Caco-2 (cell line): ENCODE measurements at regions not wholly inside any gene's neighbourhood (a gene's known extent, or its start where the extent isn't known, plus 50 kb on each side); places are given as distances from the start of the nearest gene placed in this dataset. TPM values are rescaled to one million over a fixed set of nuclear protein-coding genes. Genes with fewer than 3 reads are reported as not detected.
A peak's percentile ranks its signal among the peaks of the same experiment; 100 is the strongest.

Experiments used
- BruUV-seq: library from RNA; stranded (reverse); fragments of 400-500 nt; replicated peaks from 2 replicates; lab custom pipeline; 2021; lab: Mats Ljungman, UMichigan
- CTCF ChIA-PET: fragments of 300-600 bp; sonication (Branson Sonifier 250); formaldehyde crosslinking; loops from one replicate; lab custom pipeline; 2022; ENCODE audit warnings: antibody characterized with exemption; lab: Charles Lee
- POLR2A ChIA-PET: fragments of 300-600 bp; sonication (Branson Sonifier 250); formaldehyde crosslinking; loops from one replicate; lab custom pipeline; 2022; ENCODE audit warnings: antibody characterized with exemption; lab: Charles Lee
- DNase-seq, 2 experiments: peaks; one replicate each; pipeline versions ENCODE4 v3.0.0 to v3.0.0-alpha.2; 2020 to 2022
- H3K27me3 ChIP-seq: replicated peaks from 2 replicates; pipeline ENCODE4 v1.6.0; 2011; ENCODE audit warnings: low read length; ENCODE audit not compliant: control insufficient read depth, insufficient read depth
- H3K36me3 ChIP-seq: 2 replicates; pipeline ENCODE4 v1.5.1; 2011; ENCODE audit warnings: low read length; ENCODE audit not compliant: control insufficient read depth, insufficient read depth
- H3K4me1 ChIP-seq: fragments of 250-450 bp; sonication (Bioruptor Pico); 2 replicates; pipeline ENCODE4 v1.5.1; 2020; ENCODE audit warnings: mild to moderate bottlenecking
- H3K4me3 ChIP-seq: 2 replicates; pipeline ENCODE4 v1.5.1; 2011; ENCODE audit warnings: low read depth, mild to moderate bottlenecking, control low read depth, low read length
- H3K9me3 ChIP-seq: fragments of 250-450 bp; sonication (Bioruptor Pico); 2 replicates; pipeline ENCODE4 v1.5.1; 2020; ENCODE audit warnings: mild to moderate bottlenecking, moderate library complexity
- H3K27ac Mint-ChIP-seq: one replicate; pipeline ENCODE4 v1.8.0; 2022; ENCODE audit warnings: mixed read lengths; ENCODE audit not compliant: unreplicated experiment
- H3K27me3 Mint-ChIP-seq: one replicate; pipeline ENCODE4 v1.8.0; 2022; ENCODE audit warnings: mixed read lengths; ENCODE audit not compliant: insufficient read depth, unreplicated experiment
- H3K36me3 Mint-ChIP-seq: one replicate; pipeline ENCODE4 v1.8.0; 2022; ENCODE audit warnings: mild to moderate bottlenecking, mixed read lengths; ENCODE audit not compliant: insufficient read depth, unreplicated experiment
- H3K4me1 Mint-ChIP-seq: one replicate; pipeline ENCODE4 v1.8.0; 2022; ENCODE audit warnings: low read depth, mixed read lengths; ENCODE audit not compliant: unreplicated experiment
- H3K4me3 Mint-ChIP-seq: one replicate; pipeline ENCODE4 v1.8.0; 2022; ENCODE audit warnings: mild to moderate bottlenecking, moderate library complexity, mixed read lengths; ENCODE audit not compliant: unreplicated experiment
- H3K9me3 Mint-ChIP-seq: one replicate; pipeline ENCODE4 v1.8.0; 2022; ENCODE audit warnings: mixed read lengths; ENCODE audit not compliant: unreplicated experiment
- intact Hi-C: fragments of 100-400 bp; cut with micrococcal nuclease; formaldehyde crosslinking; loops from one replicate; pipeline ENCODE4 v1.10.0; 2022; ENCODE audit not compliant: unreplicated experiment
- microRNA-seq: library from miRNA; unstranded; fragments of <30 nt; microRNA quantifications from one replicate; pipeline ENCODE4 v1.2.0, GENCODE V29; 2022
- TF ChIP-seq, protein P1 (sequence below), 2 experiments: fragments of 200-600 bp in 1 of 2; IDR thresholded peaks; 1 replicate in 1 of 2; 2 replicates in 1 of 2; pipeline versions ENCODE4 v1.5.1 to v1.8.0; 2011 to 2022; ENCODE audit warnings: antibody characterized with exemption in 1 of 2, control low read depth in 1 of 2, inconsistent platforms in 1 of 2, low read depth in 1 of 2, low read length in 1 of 2, mild to moderate bottlenecking in 1 of 2, moderate library complexity in 1 of 2; ENCODE audit not compliant: insufficient read depth in 1 of 2, severe bottlenecking in 1 of 2, unreplicated experiment in 1 of 2

DNA sequence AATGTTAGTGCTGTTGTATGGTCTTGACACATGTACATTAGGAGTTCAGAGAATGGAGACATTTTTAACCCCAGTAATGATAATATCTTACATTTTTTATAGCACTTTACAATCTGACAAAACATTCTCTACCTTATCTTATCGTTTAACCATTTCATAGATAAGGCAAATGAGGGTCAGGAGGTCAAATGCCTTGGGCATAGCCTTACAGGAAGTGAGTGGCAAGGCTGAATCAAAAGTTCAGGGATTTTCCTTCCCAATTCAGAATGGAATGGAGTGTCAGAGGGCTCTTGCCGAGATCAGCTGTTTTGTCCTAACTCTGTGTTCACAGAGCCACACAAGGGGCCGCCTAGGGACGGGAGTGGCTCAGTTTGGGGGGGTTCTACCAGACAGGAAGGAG, 57.6 kb upstream of the AK4 start:
- peak overlapping the region; percentile 73 for H3K27ac Mint-ChIP-seq
- H3K4me3 ChIP-seq = no peak overlapping the region
- POLR2A ChIA-PET = interaction anchor here (0.6 kb wide), 1 partner anchor 68 kb away, joined by 4 read pairs; no protein-coding TSS in a partner anchor
- no TSS peak for BruUV-seq
- no peaks in the 10 kb centered on the region for H3K36me3 Mint-ChIP-seq
- CTCF ChIA-PET = interaction anchor here (0.6 kb wide), 1 partner anchor 64 kb away, joined by 5 read pairs; no protein-coding TSS in a partner anchor
- DNase-seq = peak; percentile 73 to 77
- no peaks in the 10 kb centered on the region for H3K27me3 ChIP-seq
- TF ChIP-seq, protein P1, sequence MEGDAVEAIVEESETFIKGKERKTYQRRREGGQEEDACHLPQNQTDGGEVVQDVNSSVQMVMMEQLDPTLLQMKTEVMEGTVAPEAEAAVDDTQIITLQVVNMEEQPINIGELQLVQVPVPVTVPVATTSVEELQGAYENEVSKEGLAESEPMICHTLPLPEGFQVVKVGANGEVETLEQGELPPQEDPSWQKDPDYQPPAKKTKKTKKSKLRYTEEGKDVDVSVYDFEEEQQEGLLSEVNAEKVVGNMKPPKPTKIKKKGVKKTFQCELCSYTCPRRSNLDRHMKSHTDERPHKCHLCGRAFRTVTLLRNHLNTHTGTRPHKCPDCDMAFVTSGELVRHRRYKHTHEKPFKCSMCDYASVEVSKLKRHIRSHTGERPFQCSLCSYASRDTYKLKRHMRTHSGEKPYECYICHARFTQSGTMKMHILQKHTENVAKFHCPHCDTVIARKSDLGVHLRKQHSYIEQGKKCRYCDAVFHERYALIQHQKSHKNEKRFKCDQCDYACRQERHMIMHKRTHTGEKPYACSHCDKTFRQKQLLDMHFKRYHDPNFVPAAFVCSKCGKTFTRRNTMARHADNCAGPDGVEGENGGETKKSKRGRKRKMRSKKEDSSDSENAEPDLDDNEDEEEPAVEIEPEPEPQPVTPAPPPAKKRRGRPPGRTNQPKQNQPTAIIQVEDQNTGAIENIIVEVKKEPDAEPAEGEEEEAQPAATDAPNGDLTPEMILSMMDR (IDR thresholded peaks at IDR 0.05; ENCODE audit: insufficient read depth in 1 of 2, low read depth in 1 of 2, low read length in 1 of 2, severe bottlenecking in 1 of 2, unreplicated experiment in 1 of 2) = no peak
- H3K27me3 Mint-ChIP-seq = no peaks in the 10 kb centered on the region
- peak overlapping the region; percentile 17 for H3K4me3 Mint-ChIP-seq
- H3K4me1 Mint-ChIP-seq = peaks cover 17% of the 10 kb centered on the region
- H3K36me3 ChIP-seq = no peaks in the 10 kb centered on the region
- intact Hi-C loops = no loop called here
- H3K9me3 Mint-ChIP-seq = no peaks in the 10 kb centered on the region
- no peaks in the 10 kb centered on the region for H3K9me3 ChIP-seq
- H3K4me1 ChIP-seq = peaks cover 19% of the 10 kb centered on the region

DNA sequence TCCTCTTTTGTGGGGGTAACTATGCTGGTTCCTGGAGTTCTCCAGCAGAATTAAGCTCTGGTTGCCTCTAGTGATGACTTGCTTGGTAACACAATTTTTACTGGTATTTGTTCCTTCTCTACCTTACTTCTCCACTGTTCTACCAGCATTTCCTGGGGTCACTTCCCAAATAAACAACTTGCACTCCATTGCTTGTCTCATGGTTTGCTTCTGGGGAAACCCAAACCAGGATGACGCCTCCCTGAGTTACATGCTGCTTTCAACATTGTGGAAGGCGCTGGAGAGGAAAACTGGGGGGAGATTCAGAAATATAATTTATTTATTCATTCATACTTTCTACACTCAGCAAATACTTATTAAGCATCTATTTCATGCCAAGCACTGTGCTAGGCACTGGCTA, 55.3 kb upstream of the AK4 start:
- intact Hi-C loops = no loop called here
- CTCF ChIA-PET = no interaction called here
- H3K4me1 Mint-ChIP-seq = peaks cover 17% of the 10 kb centered on the region

DNA sequence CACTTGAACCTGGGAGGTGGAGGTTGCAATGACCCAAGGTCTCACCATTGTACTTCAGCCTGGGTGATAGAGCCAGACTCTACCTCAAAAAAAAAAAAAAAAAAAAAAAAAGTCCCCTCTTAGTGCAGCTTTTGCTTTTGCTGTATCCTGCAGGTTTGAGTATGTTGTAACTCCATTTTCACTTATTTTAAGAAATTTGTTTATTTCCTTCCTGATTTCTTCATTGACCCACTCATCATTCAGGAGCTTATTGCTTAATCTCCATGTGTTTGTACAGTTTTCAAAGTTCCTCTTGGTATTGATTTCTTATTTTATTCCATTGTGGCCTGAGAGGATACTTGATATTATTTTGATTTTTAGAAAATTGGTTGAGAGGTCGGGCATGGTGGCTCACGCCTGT, 50.9 kb upstream of the AK4 start:
- intact Hi-C loops = no loop called here
- H3K9me3 ChIP-seq = no peaks in the 10 kb centered on the region
- TF ChIP-seq, protein P1 (IDR thresholded peaks at IDR 0.05; ENCODE audit: insufficient read depth in 1 of 2, low read depth in 1 of 2, low read length in 1 of 2, severe bottlenecking in 1 of 2, unreplicated experiment in 1 of 2) = no peak
- peaks cover 2% of the 10 kb centered on the region for H3K4me1 Mint-ChIP-seq
- ChIA-PET POLR2A (no interaction called here), CTCF (no interaction called here)
- H3K4me3 Mint-ChIP-seq = no peak overlapping the region
- no peaks in the 10 kb centered on the region for H3K27me3 ChIP-seq
- no peaks in the 10 kb centered on the region for H3K36me3 ChIP-seq
- H3K27me3 Mint-ChIP-seq = no peaks in the 10 kb centered on the region
- no peaks in the 10 kb centered on the region; the same call in 1 of the 2 replicates for H3K4me1 ChIP-seq
- BruUV-seq = no TSS peak
- peaks cover 9% of the 10 kb centered on the region for H3K9me3 Mint-ChIP-seq
- H3K27ac Mint-ChIP-seq = no peak overlapping the region
- DNase-seq = no peak
- H3K4me3 ChIP-seq = no peak overlapping the region
- H3K36me3 Mint-ChIP-seq = no peaks in the 10 kb centered on the region

More for the DNA sequence above, 55.3 kb upstream of the AK4 start:
- Histone ChIP-seq H3K27me3 (no peaks in the 10 kb centered on the region), H3K36me3 (no peaks in the 10 kb centered on the region), H3K9me3 (no peaks in the 10 kb centered on the region), H3K4me1 (peaks cover 19% of the 10 kb centered on the region), H3K4me3 (no peak overlapping the region)
- no peaks in the 10 kb centered on the region for H3K36me3 Mint-ChIP-seq
- BruUV-seq = no TSS peak
- DNase-seq = no peak
- no peaks in the 10 kb centered on the region for H3K9me3 Mint-ChIP-seq
- H3K27me3 Mint-ChIP-seq = no peaks in the 10 kb centered on the region
- H3K4me3 Mint-ChIP-seq = no peak overlapping the region
- no peak overlapping the region for H3K27ac Mint-ChIP-seq
- POLR2A ChIA-PET = no interaction called here
- TF ChIP-seq, protein P1 (IDR thresholded peaks at IDR 0.05; ENCODE audit: insufficient read depth in 1 of 2, low read depth in 1 of 2, low read length in 1 of 2, severe bottlenecking in 1 of 2, unreplicated experiment in 1 of 2) = no peak

Small RNA genes lying in the stretch of these regions (microRNA-seq; reads per million reads assigned to microRNA genes)
- gene MIR101-1 (1.9 reads per million, percentile 5 among the genes with 10 or more reads in this experiment), gene MIR3671 (not detected)
